ENCODE measurements at regions not wholly inside any gene's neighbourhood (a gene's known extent, or its start where the extent isn't known, plus 50 kb on each side); places are given as distances from the start of the nearest gene placed in this dataset.
"Not testable (repeated sequence)": the region's sequence is repeated elsewhere in the genome, so short reads cannot be mapped to it uniquely, and the experiment has no call there.

DNA sequence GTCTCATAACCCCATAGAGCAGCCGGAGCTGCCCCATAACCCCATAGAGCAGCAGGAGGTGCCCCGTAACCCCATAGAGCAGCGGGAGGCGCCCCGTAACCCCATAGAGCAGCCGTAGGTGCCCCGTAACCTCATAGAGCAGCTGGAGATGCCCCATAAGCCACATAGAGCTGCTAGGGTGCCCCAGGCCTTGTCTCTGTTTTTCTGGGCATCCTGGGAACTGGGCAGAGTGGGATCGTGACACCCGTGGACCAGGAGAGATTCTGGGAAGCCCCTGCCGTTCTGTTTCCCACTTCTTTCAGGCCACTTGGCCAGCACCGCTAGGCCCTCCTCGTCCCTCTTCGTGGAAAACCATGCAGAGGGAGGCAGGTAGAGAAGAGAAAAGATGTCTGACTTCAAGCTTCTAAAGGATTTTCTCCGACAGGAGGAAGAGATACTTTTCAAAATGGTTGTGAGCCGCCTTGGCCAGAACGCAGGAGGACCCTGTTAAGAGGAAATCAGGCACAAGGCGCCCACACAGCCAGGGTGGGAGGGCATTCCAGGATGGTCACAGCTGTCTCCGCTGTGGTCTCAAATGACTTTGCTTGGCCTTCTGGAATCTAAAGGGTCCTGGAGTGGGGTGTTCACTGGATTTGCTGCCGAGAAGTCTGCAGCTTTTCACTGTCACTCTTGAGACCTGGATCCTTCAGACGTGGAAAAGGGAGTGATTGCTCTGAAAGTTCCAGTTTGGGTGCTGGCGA, 171.8 kb downstream of the NPIPB11 start:
- DNase-seq (ENCODE audit: low read depth): not testable (repeated sequence)

GRCh38 chr16:29233705-29234404, 172.7 kb downstream of the NPIPB11 start:
- DNase-seq (ENCODE audit: low read depth): not testable (repeated sequence)

GRCh38 chr16:29232811-29233704, 173.5 kb downstream of the NPIPB11 start:
- no peak for DNase-seq (ENCODE audit: low read depth)

DNA sequence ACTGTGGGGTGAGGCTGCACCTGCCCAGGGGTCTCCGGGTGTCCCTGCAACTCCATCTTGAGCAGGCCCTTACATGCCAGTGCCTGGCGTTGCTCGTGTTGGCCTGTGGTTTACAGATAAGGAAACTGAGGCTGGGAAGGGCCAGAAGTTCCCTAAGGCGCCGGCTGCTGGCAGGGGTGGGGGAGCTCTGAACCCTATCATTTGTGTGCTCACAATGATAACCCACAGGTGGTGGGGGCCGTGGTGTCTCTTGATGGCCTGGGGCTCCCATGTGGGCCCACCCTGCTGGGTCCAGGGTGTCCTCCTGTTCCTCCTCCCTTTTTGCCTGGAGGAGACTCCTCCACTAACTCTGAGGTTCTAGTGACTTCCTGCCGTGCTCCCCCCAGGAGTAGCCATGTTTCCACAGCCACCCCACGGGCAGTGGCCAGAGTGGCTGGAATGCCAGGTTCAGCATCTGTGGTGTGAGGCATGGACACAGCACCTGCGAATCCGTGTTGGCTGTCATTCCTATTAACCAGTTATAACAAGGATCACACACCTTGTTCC, 174.3 kb downstream of the NPIPB11 start:
- DNase-seq (ENCODE audit: low read depth): not testable (repeated sequence)

- DNase-seq (ENCODE audit: low read depth): no peak
Measured at GRCh38 chr16:29231244-29231643, 175.3 kb downstream of the NPIPB11 start.

DNA sequence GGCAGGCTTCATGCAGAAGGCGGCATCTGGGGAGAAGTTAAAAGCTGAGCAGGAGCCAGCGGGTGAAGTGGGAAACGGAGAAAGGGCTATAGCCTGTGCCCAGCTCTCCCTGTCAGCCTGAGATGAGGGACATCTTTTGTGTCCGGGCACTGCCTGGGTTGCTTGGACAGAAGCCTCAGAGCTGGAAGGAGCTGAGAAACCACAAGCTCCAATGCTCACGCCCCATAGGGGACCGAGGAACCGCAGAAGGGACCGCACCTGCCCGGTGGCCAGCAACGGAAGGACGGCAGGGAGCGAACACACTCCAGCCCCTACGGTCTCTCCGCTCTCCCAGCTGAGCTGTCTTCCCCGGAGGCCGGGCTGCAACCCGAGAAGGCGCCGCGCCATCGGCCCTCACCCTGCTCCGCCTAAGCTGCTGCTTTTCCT, 175.8 kb downstream of the NPIPB11 start:
- no peak for DNase-seq (ENCODE audit: low read depth)

DNA sequence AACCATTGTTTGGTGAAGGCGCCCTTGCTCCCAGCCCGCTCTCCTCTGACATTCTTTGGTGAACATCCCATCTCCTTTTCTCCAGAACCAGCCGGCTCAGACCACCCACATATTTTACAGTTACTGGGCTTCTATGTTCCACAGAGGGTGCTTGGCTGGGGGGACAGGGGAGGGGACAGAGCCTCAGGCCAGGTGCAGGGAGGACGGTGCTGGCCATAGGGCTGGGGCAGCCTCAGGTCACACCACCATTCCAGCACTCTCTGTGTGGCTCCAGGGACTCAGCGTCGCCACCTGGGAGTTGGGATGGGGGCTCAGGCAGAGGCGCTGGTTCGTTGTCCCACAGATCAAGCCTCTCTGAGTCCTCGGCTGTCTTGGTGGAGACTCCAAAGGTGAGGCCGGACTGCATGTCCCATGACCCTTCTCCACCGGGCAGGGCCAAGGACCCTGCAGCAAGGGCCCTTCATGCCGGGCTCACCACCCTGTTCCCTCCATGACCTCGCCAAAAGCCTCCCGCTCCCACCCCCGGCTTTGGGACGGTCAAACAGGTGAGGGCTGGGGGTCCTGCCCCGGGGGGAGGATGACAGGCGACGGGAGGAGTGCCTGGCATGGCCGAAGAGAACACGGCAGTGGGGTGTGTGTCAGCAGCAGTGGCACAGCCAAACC, 176.4 kb downstream of the NPIPB11 start:
- not testable (repeated sequence) for DNase-seq (ENCODE audit: low read depth)

- not testable (repeated sequence) for DNase-seq (ENCODE audit: low read depth)
Measured at GRCh38 chr16:29229616-29230005, 176.9 kb downstream of the NPIPB11 start.

DNA sequence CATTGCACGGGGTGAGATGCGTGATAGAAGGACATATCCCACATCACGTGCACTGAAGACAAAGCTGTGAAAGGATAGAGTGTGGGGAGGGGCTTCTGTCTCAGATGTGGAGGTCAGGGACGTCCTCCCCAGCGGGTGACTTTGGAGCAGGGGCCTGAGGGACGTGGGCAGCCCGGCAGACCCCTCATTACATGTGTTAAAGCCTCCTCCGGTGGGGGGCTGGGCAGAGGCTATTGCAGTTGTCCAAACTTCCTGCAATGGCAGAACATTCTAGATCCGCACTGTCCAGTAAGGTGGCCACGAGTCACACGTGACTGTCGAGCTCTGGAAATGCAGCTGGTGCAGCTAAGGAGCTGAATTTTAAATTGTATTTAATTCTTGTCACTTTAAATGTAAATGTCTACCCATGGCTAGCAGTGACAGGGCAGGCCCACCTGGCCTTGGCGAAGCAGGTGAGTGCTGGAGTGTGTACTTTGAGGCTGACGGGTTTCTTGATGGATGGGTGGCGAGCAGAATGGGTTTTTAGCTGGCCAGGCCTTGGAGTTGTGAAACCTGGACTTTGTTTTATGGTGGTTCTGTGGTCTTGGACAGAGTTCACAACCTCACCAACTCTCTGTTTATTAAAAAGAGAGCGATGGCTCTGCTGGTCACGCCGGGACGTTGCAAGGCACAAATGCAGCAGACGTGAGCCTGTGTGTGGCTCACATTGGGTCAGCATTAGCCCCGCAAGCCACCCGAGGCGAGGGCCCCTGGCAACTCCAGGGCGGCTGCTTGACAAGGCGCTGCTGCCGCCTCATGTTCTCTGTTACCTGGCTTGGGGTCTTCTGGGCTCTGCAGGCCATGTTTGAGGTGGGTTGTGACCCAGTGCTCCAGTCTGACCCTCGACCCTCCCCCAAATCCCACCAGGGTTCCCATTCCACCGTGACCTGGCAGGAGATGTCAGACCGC, 177.6 kb downstream of the NPIPB11 start:
- DNase-seq (ENCODE audit: low read depth): not testable (repeated sequence)

GRCh38 chr16:29227751-29228663, 178.5 kb downstream of the NPIPB11 start:
- DNase-seq (ENCODE audit: low read depth): peak; percentile 49

DNA sequence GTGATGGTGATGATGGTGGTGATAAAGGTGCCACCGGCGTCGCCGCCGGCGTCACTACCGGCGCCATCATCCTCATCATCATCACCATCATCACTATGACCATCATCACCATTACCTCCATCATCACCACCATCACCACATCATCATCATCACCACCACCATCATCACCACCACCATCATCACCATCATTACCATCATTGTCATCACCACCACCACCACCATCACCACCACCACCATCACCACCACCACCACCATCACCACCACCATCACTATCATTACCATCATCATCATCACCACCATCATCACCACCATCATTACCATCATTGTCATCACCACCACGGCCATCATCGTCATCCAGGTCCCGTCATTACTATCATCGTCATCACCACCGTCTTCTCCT, 179.7 kb downstream of the NPIPB11 start:
- DNase-seq (ENCODE audit: low read depth): no peak

- not testable (repeated sequence) for DNase-seq (ENCODE audit: low read depth)
Measured at GRCh38 chr16:29224675-29225074, 181.8 kb downstream of the NPIPB11 start.

DNA sequence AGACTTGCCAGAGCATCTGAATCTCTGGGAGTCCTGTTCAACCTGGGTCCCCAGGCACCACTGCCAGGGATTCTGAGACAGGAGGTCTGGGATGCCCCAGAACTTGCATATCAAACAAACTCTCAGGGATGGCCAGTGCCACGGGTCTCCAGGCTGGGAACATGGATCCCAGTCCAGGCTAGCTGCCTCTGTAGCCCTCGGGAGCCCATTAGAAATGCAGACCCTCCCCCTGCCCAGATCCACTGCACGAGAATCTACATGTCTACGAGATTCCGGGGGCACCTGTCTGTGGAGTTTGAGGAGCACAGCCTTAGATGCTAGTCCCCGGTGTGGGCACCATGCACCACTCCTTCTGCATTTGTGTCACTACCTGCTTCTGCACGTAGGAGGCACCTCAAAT, 183.9 kb downstream of the NPIPB11 start:
- not testable (repeated sequence) for DNase-seq (ENCODE audit: low read depth)

- DNase-seq (ENCODE audit: low read depth): not testable (repeated sequence)
Measured at GRCh38 chr16:29222008-29222407, 184.5 kb downstream of the NPIPB11 start.

GRCh38 chr16:29221281-29221955, 185.1 kb downstream of the NPIPB11 start:
- DNase-seq (ENCODE audit: low read depth): not testable (repeated sequence)

DNA sequence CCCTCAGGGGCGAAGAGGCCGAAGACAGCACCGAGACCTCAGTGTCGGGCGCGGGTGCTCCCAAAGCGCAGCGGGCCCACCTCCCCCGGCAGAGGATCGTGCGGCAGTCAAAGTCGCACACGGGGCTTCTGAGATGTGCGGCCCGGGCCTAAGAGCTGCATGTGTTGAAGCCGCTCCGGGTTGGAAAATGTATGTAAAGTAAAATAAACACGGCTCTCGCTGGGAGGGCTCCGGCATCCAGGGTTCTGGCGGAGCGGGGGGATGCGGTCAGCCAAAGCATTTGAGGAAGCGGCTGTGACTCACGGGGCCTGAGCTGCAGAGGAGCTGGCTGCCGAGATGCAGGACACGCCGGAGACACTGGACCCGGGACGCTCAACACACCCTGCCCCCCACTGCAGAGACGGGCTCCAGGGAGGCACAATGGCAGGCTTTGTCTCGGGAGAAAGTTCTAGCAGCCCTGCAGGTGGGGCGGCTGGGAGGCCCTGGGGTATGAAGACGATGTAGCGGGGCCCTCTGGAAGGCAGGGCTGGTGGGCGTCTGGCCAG, 185.8 kb downstream of the NPIPB11 start:
- not testable (repeated sequence) for DNase-seq (ENCODE audit: low read depth)

GRCh38 chr16:29219966-29220646, 186.4 kb downstream of the NPIPB11 start:
- DNase-seq (ENCODE audit: low read depth): not testable (repeated sequence)

DNA sequence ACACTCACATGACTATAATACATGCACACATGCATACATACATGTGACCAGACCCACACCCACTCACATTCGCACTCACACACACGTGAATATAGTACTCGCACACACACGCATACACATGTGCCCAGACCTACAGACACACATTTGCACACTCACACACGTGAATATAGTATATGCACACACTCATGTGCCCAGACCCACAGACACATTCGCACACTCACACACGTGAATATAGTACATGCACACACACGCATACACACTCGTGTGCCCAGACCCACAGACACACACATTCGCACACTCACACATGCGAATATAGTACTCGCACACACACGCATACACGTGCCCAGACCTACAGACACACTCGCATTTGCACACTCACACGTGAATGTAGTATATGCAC, 186.9 kb downstream of the NPIPB11 start:
- not testable (repeated sequence) for DNase-seq (ENCODE audit: low read depth)

Measured in activated T-cell treated with anti-CD3 and anti-CD28 coated beads for 48 hours (primary cell).